ENCODE measurements at regions not wholly inside any gene's neighbourhood (a gene's known extent, or its start where the extent isn't known, plus 50 kb on each side); places are given as distances from the start of the nearest gene placed in this dataset.
"Not testable (repeated sequence)": the region's sequence is repeated elsewhere in the genome, so short reads cannot be mapped to it uniquely, and the experiment has no call there.

DNA sequence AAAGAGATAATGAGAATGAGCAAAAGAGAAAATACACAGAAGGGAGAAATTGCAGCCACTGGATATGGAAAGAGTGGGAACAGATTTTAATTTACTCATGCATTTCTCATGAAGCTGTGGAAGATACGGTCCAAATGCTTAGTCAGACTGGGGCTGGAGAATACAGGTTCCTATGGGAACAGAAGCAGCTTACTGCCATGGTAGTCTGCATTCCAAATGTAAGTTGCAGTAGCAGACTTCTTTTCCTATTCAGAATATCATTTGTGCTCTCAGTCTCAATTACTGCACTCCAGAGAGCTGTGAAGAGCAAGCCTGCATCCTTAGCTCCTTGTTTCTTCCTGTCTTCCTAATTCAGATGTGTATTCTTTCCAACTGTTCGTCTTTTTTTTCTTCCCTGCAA is 190.8 kb upstream of the TMEM196 start:
- no peak overlapping the region for H3K4me3 ChIP-seq (ENCODE audit: low read depth, low read length)
- DNase-seq (ENCODE audit: low read depth): no peak
- TF ChIP-seq, protein P1, sequence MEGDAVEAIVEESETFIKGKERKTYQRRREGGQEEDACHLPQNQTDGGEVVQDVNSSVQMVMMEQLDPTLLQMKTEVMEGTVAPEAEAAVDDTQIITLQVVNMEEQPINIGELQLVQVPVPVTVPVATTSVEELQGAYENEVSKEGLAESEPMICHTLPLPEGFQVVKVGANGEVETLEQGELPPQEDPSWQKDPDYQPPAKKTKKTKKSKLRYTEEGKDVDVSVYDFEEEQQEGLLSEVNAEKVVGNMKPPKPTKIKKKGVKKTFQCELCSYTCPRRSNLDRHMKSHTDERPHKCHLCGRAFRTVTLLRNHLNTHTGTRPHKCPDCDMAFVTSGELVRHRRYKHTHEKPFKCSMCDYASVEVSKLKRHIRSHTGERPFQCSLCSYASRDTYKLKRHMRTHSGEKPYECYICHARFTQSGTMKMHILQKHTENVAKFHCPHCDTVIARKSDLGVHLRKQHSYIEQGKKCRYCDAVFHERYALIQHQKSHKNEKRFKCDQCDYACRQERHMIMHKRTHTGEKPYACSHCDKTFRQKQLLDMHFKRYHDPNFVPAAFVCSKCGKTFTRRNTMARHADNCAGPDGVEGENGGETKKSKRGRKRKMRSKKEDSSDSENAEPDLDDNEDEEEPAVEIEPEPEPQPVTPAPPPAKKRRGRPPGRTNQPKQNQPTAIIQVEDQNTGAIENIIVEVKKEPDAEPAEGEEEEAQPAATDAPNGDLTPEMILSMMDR (conservative IDR thresholded peaks at IDR 0.05; ENCODE audit: low read depth, low read length): no peak

DNA sequence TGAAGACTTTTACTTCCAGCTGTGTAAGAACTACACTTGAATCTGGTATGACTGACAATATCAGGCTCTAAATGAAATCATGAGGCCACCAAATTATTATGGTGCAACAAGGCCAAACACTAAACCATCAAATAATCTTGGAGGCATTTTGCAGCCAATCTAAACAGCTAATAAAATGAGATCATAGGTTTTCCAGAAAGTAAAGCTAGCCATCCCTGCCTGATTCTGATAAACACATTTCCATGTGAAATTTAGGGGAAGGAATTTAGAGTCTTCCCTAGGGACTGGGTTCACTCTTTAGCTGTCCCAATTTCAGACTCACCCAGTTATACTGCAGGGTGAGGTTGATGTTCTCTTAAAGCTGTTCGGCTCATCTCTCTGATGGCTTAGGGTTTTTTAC is 190.3 kb upstream of the TMEM196 start:
- H3K4me3 ChIP-seq (ENCODE audit: low read depth, low read length): no peak overlapping the region
- DNase-seq (ENCODE audit: low read depth): no peak
- TF ChIP-seq, protein P1 (conservative IDR thresholded peaks at IDR 0.05; ENCODE audit: low read depth, low read length): no peak

DNA sequence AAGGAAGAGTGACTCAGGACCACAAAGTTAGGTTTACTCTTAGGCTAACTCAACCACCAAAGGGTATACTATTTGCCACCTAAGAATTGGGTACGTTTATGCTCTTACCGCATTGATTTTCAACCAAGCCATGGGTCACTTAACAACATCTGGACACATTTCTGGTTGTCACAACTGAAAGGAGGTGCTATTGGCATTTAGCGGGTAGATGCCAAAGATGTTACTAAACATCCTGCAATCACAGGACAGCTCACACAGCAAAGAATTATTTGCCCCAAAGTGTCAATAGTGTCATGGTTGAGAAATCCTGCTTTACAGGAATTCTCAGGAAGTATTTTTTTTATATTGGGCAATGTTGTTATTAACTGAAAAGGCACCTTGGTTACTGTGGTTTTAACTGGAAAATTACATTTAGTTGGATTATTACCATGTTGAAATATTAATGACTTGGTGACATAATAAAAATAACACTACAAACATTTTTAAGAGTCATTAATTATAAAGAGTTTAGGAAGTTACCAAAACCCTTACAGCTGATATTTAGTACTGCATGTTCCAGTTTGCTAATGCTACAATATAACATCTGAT is 185.0 kb upstream of the TMEM196 start:
- TF ChIP-seq, protein P1 (conservative IDR thresholded peaks at IDR 0.05; ENCODE audit: low read depth, low read length): no peak
- DNase-seq (ENCODE audit: low read depth): peak; percentile 100
- H3K4me3 ChIP-seq (ENCODE audit: low read depth, low read length): no peak overlapping the region

DNA sequence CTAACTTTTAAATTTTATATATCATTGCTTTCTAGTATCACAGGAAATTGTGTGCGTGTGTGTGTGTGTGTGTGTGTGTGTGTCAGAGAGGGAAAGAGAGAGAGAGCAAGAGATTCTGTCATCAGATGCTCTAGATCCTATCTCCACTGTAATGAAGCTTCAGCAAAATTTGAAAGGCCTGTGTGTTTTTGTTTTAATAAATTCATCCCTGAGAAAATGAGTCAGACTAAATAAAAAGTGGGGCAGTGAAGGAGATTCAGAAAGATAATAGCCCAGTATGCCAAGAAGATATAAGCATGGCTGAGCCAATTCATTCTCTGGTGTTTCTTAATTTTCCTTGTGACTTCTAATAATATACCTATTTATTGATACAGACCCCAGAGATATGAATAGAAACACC is 184.2 kb upstream of the TMEM196 start:
- no peak overlapping the region for H3K4me3 ChIP-seq (ENCODE audit: low read depth, low read length)
- no peak for DNase-seq (ENCODE audit: low read depth)

DNA sequence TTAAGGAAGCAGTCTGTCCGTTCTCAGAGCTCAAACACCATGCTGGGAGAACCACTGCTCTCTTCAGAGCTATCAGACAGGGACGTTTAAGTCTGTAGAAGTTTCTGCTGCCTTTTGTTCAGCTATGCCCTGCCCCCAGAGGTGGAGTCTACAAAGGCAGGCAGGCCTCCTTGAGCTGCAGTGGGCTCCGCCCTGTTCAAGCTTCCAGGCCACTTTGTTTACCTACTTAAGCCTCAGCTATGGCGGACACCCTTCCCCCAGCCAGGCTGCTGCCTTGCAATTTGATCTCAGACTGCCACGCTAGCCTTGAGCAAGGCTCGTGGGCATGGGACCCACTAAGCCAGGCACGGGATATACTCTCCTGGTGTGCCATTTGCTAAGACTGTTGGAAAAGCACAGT is 180.7 kb upstream of the TMEM196 start:
- DNase-seq (ENCODE audit: low read depth); H3K4me3 ChIP-seq (ENCODE audit: low read depth, low read length): not testable (repeated sequence)

More for the DNA sequence above, 184.2 kb upstream of the TMEM196 start:
- TF ChIP-seq, protein P1 (conservative IDR thresholded peaks at IDR 0.05; ENCODE audit: low read depth, low read length): no peak

DNA sequence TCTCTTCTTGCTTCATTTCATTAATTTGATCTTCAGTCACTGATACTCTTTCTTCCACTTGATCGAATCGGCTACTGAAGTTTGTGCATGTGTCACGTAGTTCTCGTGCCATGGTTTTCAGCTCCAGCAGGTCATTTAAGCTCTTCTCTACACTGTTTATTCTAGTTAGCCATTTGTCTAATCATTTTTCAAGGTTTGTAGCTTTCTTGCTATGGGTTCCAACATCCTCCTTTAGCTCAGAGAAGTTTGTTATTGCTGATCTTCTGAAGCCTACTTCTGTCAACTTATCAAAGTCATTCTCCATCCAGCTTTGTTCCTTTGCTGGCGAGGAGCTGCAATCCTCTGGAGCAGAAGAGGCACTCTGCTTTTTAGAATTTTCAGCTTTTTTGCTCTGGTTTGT is 180.0 kb upstream of the TMEM196 start:
- DNase-seq (ENCODE audit: low read depth): not testable (repeated sequence)

DNA sequence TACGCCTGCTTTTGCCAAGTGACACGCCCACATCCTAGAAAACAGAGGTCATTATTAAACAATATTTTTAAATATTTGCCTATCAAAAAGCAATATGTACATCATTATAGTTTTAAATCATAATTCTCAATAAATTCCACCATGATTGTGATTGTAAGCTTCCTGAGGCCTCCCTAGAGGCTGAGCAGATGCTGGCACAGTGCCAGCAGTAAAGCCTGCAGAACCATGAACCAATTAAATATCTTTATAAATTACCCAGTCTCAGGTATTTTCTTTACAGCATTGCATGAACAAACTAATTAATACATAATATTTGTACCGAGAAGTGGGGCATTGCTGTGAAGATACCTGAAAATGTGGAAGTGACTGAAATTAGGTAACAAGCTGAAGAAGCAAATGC is 174.7 kb upstream of the TMEM196 start:
- H3K4me3 ChIP-seq (ENCODE audit: low read depth, low read length): no peak overlapping the region
- no peak for DNase-seq (ENCODE audit: low read depth)
- TF ChIP-seq, protein P1 (conservative IDR thresholded peaks at IDR 0.05; ENCODE audit: low read depth, low read length): no peak

More for the DNA sequence above, 180.0 kb upstream of the TMEM196 start:
- not testable (repeated sequence) for H3K4me3 ChIP-seq (ENCODE audit: low read depth, low read length)

DNA sequence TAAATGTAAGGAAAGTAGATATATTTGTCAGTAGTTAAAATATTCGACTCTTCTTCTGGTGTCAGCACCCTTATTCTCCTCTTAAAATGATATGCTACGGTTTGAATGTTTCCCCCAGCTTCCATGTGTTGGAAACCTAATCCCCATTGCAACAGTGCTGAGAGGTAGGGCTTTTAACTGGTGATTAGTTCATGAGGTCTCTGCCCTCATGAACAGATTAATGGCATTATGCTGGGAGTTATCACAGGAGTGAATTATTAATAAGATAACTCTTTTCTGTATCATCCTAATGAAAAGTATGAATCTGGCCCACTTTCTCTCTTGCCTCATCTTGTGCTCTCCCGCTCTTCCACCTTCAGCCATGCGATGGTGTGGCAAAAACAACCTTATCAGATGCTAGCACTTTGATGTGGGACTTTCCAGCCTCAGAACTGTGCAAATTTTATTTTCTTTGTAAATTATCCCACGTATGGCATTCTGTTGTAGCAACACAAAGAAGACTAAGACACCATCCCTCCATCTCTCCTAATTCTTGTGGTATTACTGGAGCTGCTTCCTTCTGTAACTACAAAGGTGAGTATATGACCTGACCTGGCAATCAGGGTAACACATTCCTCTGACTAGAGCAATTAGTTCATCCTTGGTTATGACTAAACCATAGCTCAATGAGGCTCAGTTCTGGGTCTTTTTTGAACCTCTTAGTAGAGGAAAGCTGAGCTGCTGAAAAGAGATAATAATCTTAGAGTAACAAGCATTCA is 171.1 kb upstream of the TMEM196 start:
- H3K4me3 ChIP-seq (ENCODE audit: low read depth, low read length): no peak overlapping the region
- DNase-seq (ENCODE audit: low read depth): no peak
- TF ChIP-seq, protein P1 (conservative IDR thresholded peaks at IDR 0.05; ENCODE audit: low read depth, low read length): no peak

All from epithelial cell of proximal tubule (primary cell).